Natural killer cell (primary cell): ENCODE measurements at regions not wholly inside any gene's neighbourhood (a gene's known extent, or its start where the extent isn't known, plus 50 kb on each side); places are given as distances from the start of the nearest gene placed in this dataset.

Experiments
- ATAC-seq, 3 donors: fragments of 150-1000 bp in 2 of 3; fragments of 200-7000 bp in 1 of 3; cut with Tn5 transposase; 1 replicate in 1 of 3; 2 replicates in 2 of 3; pipeline ENCODE4 v1.10.0; 2021; ENCODE audit warnings: mild to moderate bottlenecking in 2 of 3, moderate library complexity in 2 of 3
- DNase-seq, 2 donors: peaks; one replicate each; pipeline versions ENCODE4 v3.0.0 to v3.0.0-alpha.2; 2013 to 2021; ENCODE audit warnings: mixed read lengths in 1 of 2
- H3K27ac ChIP-seq: one replicate; pipeline ENCODE4 v1.5.1; 2013; ENCODE audit warnings: mild to moderate bottlenecking, low read length
- H3K27me3 ChIP-seq: one replicate; pipeline ENCODE4 v1.6.1; 2013; ENCODE audit warnings: low read length; ENCODE audit not compliant: control insufficient read depth, insufficient read depth
- H3K36me3 ChIP-seq: one replicate; pipeline ENCODE4 v1.6.1; 2013; ENCODE audit warnings: low read length; ENCODE audit not compliant: control insufficient read depth, insufficient read depth
- H3K4me1 ChIP-seq: one replicate; pipeline ENCODE4 v1.6.1; 2013; ENCODE audit warnings: low read length; ENCODE audit not compliant: control insufficient read depth, insufficient read depth
- H3K4me3 ChIP-seq: one replicate; pipeline ENCODE4 v1.5.1; 2013; ENCODE audit warnings: low read length
- H3K9me3 ChIP-seq: one replicate; pipeline ENCODE4 v1.6.1; 2013; ENCODE audit warnings: low read length; ENCODE audit not compliant: control insufficient read depth, insufficient read depth
- H3K27ac Mint-ChIP-seq, 2 donors: one replicate each; pipeline ENCODE4 v1.8.0; 2022; ENCODE audit warnings: mild to moderate bottlenecking in 2 of 2, mixed read lengths in 2 of 2, moderate library complexity in 1 of 2
- H3K27me3 Mint-ChIP-seq, 2 donors: one replicate each; pipeline ENCODE4 v1.8.0; 2022; ENCODE audit warnings: low read depth in 2 of 2, mixed read lengths in 2 of 2
- H3K36me3 Mint-ChIP-seq: one replicate; pipeline ENCODE4 v1.8.0; 2022; ENCODE audit warnings: mixed read lengths
- H3K4me1 Mint-ChIP-seq, 2 donors: one replicate each; pipeline ENCODE4 v1.8.0; 2022; ENCODE audit warnings: mixed read lengths in 2 of 2
- H3K4me3 Mint-ChIP-seq: one replicate; pipeline ENCODE4 v1.8.0; 2022; ENCODE audit warnings: mild to moderate bottlenecking, moderate library complexity, mixed read lengths
- H3K9me3 Mint-ChIP-seq, 2 donors: one replicate each; pipeline ENCODE4 v1.8.0; 2022; ENCODE audit warnings: mixed read lengths in 2 of 2
- CTCF ChIP-seq: fragments of 200-600 bp; IDR thresholded peaks from one replicate; pipeline ENCODE4 v1.8.0; 2022; ENCODE audit warnings: antibody characterized with exemption
- WGBS: methylation state at CpG from one replicate; pipeline ENCODE4 v1.1.7; 2013; ENCODE audit warnings: missing lambda C conversion rate; ENCODE audit not compliant: insufficient coverage; 5-methylcytosine and 5-hydroxymethylcytosine counted together
- intact Hi-C: fragments of 100-400 bp; cut with micrococcal nuclease; formaldehyde crosslinking; loops from one replicate; pipeline ENCODE4 v1.14.2; 2022

GRCh38 chr2:439556-440402 lies 151.9 kb upstream of the ALKAL2 start:
- H3K36me3 ChIP-seq = no peaks in the 10 kb centered on the region
- Mint-ChIP-seq H3K4me1 (peaks cover 34 to 53% of the 10 kb centered on the region in 2 donors), H3K27me3 (peaks cover 0 to 3% of the 10 kb centered on the region in 2 donors), H3K9me3 (no peaks in the 10 kb centered on the region), H3K36me3 (no peaks in the 10 kb centered on the region), H3K4me3 (peak overlapping the region; percentile 75), H3K27ac (peak overlapping the region; percentile 65 to 76)
- TF ChIP-seq CTCF = no peak
- WGBS = 73% methylated on average over 20 of the region's 24 CpGs
- no peaks in the 10 kb centered on the region for H3K27me3 ChIP-seq
- no peak overlapping the region for H3K4me3 ChIP-seq
- H3K4me1 ChIP-seq = peaks cover 68% of the 10 kb centered on the region
- ATAC-seq (peak; percentile 50 to 70 (median 51)), DNase-seq (peak in 1 of 2 donors; percentile 41)
- H3K9me3 ChIP-seq = no peaks in the 10 kb centered on the region
- peak overlapping the region; percentile 3 for H3K27ac ChIP-seq
- intact Hi-C loops = loop anchor here (2.0 to 5.0 kb wide), 3 partner anchors 15 to 247 kb away; partner anchors contain the start of gene TMEM18

GRCh38 chr2:439077-439476 lies 151.2 kb upstream of the ALKAL2 start:
- DNase-seq (no peak), ATAC-seq (no peak)
- Mint-ChIP-seq H3K27ac (peak overlapping the region; percentile 65 to 76), H3K4me3 (peak overlapping the region; percentile 75), H3K9me3 (no peaks in the 10 kb centered on the region), H3K27me3 (peaks cover 0 to 3% of the 10 kb centered on the region in 2 donors), H3K36me3 (no peaks in the 10 kb centered on the region), H3K4me1 (peaks cover 37 to 60% of the 10 kb centered on the region in 2 donors)
- TF ChIP-seq CTCF = no peak
- Histone ChIP-seq H3K36me3 (no peaks in the 10 kb centered on the region), H3K27ac (peak overlapping the region; percentile 3), H3K4me1 (peaks cover 62% of the 10 kb centered on the region), H3K9me3 (no peaks in the 10 kb centered on the region), H3K4me3 (no peak overlapping the region), H3K27me3 (no peaks in the 10 kb centered on the region)
- 93% methylated on average over 16 of the region's 17 CpGs for whole genome bisulfite sequencing
- intact Hi-C loops = loop anchor here (2.0 to 5.0 kb wide), 3 partner anchors 16 to 247 kb away; partner anchors contain the start of gene TMEM18

GRCh38 chr2:437756-438393 lies 150.0 kb upstream of the ALKAL2 start:
- peaks cover 57% of the 10 kb centered on the region for H3K4me1 ChIP-seq
- WGBS = 7% methylated on average over 15 of the region's 15 CpGs
- ATAC-seq = peak; percentile 93 to 95 (median 94)
- peak overlapping the region; percentile 80 for H3K27ac ChIP-seq
- H3K27ac Mint-ChIP-seq = peak overlapping the region; percentile 65 to 76
- intact Hi-C loops = loop anchor here (1.0 to 5.0 kb wide), 4 partner anchors 17 to 246 kb away; partner anchors contain the start of gene TMEM18
- no peaks in the 10 kb centered on the region for H3K27me3 ChIP-seq
- H3K27me3 Mint-ChIP-seq = no peaks in the 10 kb centered on the region
- TF ChIP-seq CTCF = no peak
- peaks cover 37 to 57% of the 10 kb centered on the region in 2 donors for H3K4me1 Mint-ChIP-seq
- no peaks in the 10 kb centered on the region for H3K9me3 Mint-ChIP-seq
- no peaks in the 10 kb centered on the region for H3K9me3 ChIP-seq
- H3K36me3 ChIP-seq = no peaks in the 10 kb centered on the region
- DNase-seq = peak; percentile 65 to 89
- peak overlapping the region; percentile 75 for H3K4me3 Mint-ChIP-seq
- H3K4me3 ChIP-seq = peak overlapping the region; percentile 9
- H3K36me3 Mint-ChIP-seq = no peaks in the 10 kb centered on the region
